HG02852 (cell line): ENCODE measurements at regions not wholly inside any gene's neighbourhood (a gene's known extent, or its start where the extent isn't known, plus 50 kb on each side); places are given as distances from the start of the nearest gene placed in this dataset.

Source experiments
- ATAC-seq: cut with Tn5 transposase; IDR thresholded peaks from one replicate; pipeline ENCODE4 v1.9.1; 2021; ENCODE audit warnings: mild to moderate bottlenecking, moderate library complexity; ENCODE audit not compliant: unreplicated experiment

DNA sequence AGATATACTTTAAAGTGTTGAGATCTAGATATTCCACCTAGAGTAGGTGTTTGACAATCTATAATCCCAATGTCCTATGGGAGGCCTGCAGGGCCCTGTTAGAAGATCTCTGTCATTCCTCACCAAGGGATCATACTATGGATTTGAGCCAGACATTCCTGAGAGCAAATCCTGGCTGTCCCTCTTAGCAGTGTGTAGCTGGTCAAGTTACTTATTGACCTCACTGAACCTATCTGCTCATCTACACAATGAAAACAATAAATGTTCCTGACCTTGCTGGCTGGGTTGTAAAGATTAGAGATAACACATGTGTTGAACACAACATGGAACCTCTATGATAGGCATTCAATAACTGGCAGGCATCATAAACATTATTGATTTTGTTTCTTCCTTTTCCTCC, 265.6 kb upstream of the ATP11B start:
- no peak for ATAC-seq

GRCh38 chr3:182530316-182530715, 263.0 kb upstream of the ATP11B start:
- ATAC-seq = no peak

GRCh38 chr3:182533394-182533793, 259.9 kb upstream of the ATP11B start:
- no peak for ATAC-seq

- ATAC-seq = no peak
These were observed 248.8 kb upstream of the ATP11B start for GRCh38 chr3:182544542-182544941.

GRCh38 chr3:182562274-182562673, 231.0 kb upstream of the ATP11B start:
- no peak for ATAC-seq

- ATAC-seq = no peak
These were observed 227.1 kb upstream of the ATP11B start for GRCh38 chr3:182565916-182566796.

DNA sequence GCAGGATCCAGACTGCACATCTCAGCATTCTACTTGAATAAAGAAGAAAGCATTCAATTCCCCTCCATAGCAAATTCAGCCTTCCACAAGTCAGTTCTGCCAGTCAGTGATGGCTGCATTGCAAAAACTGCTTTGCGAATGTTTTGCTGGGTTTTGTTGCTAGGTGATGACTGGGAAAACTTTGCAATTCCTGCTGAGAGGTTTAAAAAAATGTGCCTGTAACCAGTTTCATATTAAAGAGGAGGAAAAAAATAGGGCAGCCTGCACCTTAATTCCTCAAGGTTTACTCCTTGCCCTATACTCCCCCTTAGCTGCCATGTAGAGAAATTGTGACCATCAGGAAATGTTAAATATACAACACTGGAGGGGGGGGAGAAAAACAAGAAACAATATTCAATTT, 225.6 kb upstream of the ATP11B start:
- ATAC-seq = no peak

DNA sequence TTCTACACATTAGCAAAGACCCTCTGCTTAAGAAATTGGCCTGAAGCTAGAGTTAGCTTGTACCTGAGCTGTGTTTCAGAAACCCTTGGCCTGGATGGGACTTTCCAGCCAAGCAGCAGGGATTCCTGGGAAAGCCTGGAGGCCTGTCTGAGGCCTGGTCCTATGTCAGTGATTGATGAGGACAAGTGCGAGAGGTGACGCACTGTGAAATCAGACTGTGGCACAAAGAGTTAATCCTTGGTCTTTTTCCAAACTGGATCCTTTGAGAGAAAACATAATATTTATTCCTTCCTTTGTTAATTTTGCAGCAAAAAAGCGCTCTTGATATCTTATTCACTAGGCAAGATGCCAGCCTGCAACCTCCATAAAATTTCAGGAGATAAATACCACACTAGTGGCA, 225.0 kb upstream of the ATP11B start:
- no peak for ATAC-seq

- no peak for ATAC-seq
These were observed 224.4 kb upstream of the ATP11B start for GRCh38 chr3:182568876-182569275.

DNA sequence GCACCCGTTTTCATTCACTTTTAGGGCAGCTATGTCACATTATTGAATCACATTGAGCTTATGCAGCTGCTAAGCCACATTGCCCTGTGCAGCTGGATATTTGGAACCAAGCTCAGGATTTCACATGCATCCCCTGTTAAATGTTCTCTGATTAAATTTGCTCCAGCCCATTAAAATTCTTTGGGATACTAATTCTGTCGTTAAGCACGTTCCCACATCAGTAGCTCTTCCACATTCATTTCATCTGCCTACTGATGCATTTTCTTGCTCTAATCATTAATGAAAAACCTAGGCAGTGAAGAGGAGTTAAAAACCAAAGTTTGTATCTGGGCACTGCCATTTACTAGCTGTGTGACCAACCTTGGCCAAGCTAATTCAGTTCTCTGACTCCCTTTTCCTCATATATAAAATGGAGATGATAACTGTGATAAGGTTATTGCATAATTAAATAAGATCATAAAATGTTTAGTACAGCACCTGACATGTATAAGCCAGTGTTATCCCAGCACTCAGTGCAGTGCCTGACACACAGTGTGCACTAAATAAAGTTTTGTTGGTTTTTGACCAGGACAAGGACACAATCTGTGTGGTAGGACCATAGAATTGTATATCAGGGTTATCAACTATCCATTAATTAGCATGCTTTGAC, 222.2 kb upstream of the ATP11B start:
- ATAC-seq = no peak

DNA sequence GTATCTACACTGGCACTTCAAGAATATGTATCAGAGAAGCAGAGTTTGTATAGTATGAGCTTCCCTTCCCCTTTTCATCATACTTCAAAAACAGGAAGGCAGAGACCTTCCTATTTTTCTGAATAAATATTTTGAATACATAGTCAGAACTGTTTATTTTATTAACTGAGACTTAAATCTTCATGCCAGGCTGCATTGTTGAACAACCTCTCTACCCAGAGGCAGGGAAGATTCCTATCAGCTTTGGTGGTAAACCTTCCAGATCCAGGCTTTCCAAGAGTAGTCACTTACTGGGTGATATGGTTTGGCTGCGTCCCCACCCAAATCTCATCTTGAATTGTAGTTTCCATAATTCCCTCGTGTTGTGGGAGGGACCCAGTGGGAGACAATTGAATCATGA, 217.4 kb upstream of the ATP11B start:
- no peak for ATAC-seq

GRCh38 chr3:182583545-182583944, 209.8 kb upstream of the ATP11B start:
- ATAC-seq = no peak

DNA sequence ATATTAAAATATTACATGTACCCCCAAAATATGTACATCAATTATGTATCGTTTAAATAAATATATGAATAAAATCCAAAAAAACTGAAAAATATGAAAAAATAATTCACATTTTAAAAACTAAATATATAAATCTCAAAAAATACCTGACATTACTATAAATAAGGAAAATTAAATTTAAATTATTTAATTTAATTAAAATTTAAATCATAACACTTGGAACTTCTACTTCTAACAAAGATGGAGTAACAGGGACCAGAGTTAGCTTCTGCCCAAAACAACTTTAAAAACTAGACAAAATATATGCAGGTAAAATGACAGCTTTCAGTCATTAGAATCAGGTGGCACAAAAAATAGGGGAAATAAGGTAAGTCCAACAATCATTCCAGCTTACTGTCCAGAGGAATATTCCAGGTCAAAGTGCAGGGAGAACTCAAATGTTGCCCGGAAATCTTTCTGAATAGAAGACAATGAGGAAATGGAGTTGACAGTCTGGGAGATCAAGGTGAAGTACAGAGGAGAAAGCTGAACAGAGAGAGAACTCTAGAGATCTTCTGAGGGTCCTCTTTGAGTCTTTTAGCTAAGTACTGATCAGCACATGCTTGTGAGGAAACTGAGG, 207.7 kb upstream of the ATP11B start:
- no peak for ATAC-seq

- ATAC-seq = no peak
These were observed 200.6 kb upstream of the ATP11B start for GRCh38 chr3:182592747-182593146.

- no peak for ATAC-seq
These were observed 196.5 kb upstream of the ATP11B start for GRCh38 chr3:182596676-182597410.

GRCh38 chr3:182597621-182598041, 195.7 kb upstream of the ATP11B start:
- no peak for ATAC-seq

DNA sequence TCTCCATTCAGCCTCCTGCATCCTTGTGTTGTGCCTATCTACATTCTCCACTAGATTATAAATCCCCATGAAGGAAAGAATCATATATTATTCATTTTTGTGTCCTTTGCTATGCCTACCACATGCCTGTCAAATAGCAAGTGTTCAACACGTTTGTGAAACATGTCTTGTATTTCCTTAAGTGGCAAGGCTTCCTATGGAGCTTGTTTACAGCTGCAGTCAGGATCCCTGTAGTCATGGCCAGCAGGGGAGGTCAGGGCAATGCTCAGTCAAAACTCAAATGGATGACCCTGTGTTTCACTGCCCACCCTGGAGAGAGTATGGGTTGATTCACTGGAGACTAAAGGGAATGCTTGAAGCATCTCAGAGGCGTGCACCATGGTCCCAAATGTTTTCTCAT, 191.7 kb upstream of the ATP11B start:
- no peak for ATAC-seq

GRCh38 chr3:182603501-182603900, 189.8 kb upstream of the ATP11B start:
- no peak for ATAC-seq

DNA sequence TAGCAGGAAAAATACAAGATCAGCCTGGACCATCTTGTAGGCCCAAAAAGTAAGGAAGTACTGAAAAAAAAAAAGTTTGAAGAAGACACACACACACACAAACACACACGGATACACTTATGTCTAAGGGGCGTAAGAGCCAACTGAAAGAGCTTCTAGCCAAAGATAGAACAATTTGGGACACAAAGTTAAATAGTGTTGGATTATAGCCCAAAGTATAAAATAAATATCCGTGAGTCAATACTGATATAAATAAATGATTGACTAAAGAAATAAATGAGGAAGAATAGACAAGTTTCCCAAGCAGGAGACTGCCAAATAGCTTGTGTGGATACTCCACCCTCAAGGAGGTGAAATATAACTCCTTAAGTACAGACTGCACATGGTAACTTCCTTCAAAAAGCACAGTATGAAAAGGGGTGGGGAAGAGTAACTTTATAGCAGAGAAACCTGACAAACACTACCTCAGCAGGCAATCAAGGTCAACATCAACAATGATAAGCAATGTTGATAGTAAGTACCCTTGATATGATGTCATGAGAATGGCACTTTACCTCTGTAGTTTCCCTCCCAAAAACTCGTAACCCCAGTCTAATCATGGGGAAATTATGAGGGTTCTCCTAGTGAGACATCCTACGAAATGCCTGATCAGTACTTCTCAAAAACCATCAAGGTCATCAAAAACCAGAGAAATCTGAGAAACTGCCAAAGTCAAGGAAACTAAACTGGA, 187.3 kb upstream of the ATP11B start:
- no peak for ATAC-seq

DNA sequence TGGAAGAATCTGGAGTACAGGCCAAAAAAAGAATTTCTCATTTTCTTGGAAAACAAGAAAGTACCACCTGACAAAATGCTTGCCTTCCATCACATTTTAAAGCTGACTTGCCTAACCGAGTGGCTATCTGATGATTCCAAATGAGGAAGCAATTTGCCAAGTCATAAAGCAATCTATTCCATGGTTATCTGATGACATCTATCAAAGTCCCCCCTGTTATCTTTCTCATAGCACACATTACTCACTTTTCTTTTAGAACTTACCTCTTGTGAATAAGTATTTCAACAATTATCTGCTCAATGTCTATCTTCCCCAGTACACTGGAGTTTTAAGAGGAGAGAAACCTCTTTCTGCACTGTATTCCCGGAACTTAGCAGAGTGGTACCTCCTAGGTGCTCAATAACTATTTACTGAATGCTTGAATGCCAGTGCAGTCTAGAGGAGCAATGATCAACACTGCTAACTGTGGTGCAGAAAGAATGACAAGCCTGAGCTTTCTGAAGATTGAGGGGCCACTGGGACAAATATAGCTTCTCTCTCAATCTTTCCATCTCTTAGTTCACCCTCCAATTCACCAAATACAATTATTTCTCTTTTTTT, 186.3 kb upstream of the ATP11B start:
- no peak for ATAC-seq
